Activated CD4-positive, alpha-beta T cell treated with anti-CD3 and anti-CD28 coated beads for 24 hours (primary cell): ENCODE measurements at regions not wholly inside any gene's neighbourhood (a gene's known extent, or its start where the extent isn't known, plus 50 kb on each side); places are given as distances from the start of the nearest gene placed in this dataset.
"Not testable (repeated sequence)": the region's sequence is repeated elsewhere in the genome, so short reads cannot be mapped to it uniquely, and the experiment has no call there.

Experiments used
- DNase-seq, 2 donors: peaks; one replicate each; pipeline ENCODE4 v3.0.0-alpha.2; 2020; ENCODE audit warnings: low read depth in 2 of 2

GRCh38 chr16:31581065-31581464, 53.4 kb downstream of the AHSP start:
- not testable (repeated sequence) for DNase-seq

DNA sequence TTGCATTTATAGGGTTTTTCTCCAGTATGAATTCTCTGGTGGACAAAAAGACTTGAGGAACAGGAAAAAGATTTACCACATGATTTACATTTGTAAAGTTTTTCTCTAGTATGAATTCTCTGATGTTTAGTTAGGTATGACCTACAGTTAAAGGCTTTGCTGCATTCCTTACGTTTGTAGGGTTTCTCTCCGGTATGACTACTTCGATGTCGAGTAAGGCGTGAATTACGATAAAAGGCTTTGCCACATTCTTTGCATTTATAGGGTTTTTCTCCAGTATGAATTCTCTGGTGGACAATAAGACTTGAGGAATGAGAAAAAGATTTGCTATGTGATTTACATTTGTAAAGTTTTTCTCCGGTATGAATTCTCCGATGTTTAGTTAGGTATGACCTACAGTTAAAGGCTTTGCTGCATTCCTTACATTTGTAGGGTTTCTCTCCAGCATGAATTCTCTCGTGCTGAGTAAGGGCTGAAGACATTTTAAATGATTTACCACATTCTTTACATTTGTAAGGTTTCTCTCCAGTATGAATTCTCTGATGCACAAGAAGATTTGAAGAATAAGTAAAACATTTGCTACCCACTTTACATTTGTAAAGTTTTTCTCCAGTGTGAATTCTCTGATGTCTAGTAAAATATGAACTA, 74.2 kb downstream of the AHSP start:
- DNase-seq: not testable (repeated sequence)

DNA sequence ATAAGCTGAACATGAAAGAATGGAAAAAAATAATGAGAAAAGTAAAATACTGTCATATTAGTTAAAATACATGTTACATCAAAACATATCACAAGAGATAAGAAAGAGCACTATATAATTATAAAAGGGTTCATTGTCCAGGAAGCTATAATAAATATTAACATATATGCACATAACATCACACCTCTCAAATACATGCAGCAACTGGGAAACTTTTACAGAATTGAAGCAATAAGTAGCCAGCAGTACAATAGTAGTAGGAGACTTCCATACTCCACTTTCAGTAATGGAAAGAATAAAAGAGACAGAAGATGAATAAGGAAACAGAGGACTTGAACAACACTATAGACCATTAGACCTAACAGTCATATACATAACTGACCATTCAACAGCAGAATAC, 90.4 kb downstream of the AHSP start:
- no peak for DNase-seq

- DNase-seq: no peak
Measured at GRCh38 chr16:31636433-31636832, 108.7 kb downstream of the AHSP start.

- DNase-seq: no peak
Measured at GRCh38 chr16:31641279-31641678, 113.6 kb downstream of the AHSP start.

- not testable (repeated sequence) for DNase-seq
Measured at GRCh38 chr16:31655674-31656073, 128.0 kb downstream of the AHSP start.

DNA sequence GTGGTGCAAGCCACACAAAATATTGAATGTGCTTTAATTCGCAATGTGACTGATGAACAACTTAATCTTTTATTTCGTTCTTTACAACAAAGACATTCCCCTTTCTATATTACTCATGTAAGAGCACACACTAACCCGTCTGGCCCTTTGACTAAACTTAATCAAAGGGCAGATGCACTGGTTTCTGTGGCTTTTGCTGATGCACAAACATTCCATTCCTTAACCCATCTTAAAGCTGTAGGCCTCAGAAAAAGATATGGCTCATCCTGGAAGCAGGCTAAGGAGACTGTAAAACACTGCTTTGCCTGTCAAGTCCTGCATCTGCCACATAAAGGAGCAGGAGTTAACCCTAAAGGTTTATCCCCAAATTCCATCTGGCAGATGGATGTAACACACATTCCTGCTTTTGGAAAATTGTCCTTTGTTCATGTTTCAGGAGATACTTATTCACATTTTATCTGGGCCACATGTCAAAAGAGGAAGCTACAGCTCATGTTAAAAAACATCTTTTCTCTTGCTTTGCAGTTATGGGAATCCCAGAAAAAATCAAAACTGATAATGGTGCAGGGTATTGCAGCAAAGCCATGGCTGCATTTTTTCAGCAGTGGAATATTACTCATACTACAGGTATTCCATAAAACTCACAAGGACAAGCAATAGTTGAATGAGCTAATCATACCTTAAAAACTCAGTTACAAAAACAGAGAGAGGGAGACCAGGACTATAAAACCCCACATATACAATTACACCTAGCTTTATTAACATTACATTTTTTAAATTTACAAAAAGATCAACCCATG, 137.2 kb downstream of the AHSP start:
- no peak for DNase-seq

GRCh38 chr16:31674686-31675085, 147.0 kb downstream of the AHSP start:
- DNase-seq: no peak

DNA sequence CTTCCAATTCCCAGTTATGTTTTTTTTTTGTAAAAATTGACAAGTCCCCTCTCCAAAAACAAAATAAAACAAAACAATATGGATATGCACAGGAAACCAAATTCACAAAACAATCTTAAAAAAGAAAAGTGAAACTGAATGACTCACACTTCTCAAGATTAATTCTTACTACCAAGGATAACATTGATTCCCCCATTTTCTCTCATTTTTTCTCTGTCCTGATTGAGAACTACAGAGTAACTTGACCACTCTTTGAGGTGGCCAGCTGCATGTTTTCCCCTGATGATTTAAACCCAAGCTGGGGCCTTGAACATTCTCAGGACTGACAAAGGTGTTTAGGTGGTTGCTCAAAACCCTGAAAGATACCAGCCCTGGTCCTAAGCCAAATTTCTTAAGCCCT, 149.0 kb downstream of the AHSP start:
- DNase-seq: no peak

- DNase-seq: no peak
Measured at GRCh38 chr16:31678649-31679325, 151.1 kb downstream of the AHSP start.

GRCh38 chr16:31689331-31689730, 161.6 kb downstream of the AHSP start:
- not testable (repeated sequence) for DNase-seq

- DNase-seq: not testable (repeated sequence)
Measured at GRCh38 chr16:31692338-31692737, 164.6 kb downstream of the AHSP start.

GRCh38 chr16:31693733-31694132, 166.0 kb downstream of the AHSP start:
- no peak for DNase-seq

GRCh38 chr16:31694461-31694860, 166.8 kb downstream of the AHSP start:
- no peak for DNase-seq

DNA sequence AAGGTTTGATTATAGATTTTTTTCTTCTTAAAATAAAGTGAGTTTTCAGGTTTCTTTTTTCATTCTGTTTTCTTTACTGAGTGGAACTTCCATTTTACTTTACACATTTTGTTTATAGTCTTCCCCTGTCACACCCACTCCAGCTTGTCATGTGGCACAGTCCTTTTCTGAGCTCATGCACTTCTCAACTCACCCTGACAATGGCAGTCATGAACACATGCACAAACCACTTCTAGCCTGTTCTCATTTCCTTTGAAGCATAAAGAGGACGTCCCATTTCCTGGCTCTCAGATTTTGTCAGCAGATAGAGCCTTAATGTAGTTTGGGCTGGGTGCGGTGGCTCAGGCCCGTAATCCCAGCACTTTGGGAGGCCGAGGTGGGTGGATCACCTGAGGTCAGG, 168.0 kb downstream of the AHSP start:
- no peak for DNase-seq

DNA sequence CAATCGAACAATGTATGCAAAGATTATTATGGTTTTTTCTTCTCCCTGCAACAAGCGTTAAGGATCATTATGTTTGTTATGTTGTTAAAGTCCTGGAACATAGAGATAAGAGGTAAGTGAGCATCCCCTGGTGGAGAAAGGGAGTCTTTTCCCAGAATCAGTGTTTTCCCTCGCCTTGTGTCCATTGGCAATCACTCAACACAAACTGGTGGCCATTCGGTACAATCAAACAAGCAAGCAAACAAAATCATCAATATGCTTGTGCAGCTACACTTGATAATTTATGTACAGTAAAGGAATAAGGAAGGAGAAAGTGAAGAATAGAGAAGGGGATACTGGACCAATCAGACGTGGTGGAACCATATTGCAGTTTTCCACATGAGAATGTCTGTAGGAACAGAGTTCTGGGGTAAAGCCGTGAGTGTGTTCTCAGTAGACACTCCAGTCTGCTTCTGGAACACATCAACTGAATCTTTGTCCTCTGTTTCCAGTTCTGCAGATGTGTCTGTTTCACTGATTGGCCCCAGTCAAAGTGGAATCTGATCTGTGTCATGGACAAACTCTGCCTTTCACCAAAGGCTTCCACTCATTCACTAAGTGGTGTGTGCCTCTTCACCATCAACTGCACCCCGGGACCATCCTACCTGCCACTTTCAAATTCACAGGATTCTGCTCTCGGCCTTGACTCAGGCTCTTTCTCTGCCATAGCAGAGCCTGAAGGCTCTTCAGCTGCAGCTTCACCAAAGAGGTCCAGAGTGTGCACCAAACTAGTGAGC, 169.5 kb downstream of the AHSP start:
- no peak for DNase-seq

DNA sequence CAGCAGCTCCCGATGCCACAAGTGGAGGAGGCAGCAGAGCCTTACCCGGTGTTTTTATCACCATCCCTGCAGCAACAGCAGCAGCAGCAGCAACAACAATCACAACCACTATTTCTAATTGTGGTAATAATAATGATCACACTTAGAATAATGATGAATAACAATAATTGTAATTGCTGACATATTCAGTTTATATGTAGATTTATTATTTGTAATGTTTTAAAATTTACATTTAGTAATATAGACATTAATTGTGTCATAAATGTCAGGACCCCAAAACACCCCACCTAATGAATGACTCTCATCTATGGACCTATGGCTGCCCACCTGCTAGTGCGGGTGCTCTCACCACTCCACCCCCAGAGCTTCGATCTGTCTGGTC, 170.0 kb downstream of the AHSP start:
- no peak for DNase-seq

DNA sequence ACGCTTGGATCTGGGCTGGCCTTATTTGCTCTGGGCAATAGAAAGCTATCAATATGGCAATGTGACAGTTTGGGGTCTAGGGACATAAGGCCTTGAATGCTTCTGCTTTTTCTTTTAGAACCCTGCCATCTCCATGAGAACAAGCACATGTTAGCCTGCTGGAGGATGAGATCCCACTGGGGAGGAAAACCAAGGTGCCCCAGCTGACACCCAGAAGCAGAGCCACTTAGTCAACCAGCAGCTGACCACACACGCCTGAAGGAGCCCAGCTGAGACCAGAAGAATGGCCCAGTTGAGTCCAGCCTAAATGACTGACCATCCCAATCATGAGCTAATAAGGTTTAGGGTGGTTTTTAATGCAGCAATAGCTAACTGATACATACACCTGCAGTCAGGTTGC, 171.2 kb downstream of the AHSP start:
- no peak for DNase-seq

DNA sequence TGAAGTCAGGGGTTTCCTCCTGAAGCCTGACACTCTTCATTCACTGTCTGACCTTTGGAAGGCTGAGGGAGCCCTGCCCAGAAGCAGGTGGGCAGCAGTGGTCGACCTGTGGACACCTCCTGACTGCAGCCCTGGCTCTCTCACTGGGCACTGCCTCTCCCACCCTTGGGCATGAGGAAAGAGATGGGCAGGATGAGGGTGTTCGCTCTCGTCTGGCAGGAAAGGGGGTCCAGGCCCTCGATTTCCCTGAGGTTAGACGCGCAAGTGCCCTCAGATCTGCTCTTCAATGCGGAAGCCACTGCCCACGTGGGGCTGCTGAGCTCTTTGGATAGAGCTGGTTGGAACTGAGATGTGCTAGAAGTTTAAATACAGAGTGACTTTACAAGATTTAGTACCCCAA, 171.9 kb downstream of the AHSP start:
- DNase-seq: no peak

GRCh38 chr16:31700200-31700529, 172.5 kb downstream of the AHSP start:
- DNase-seq: no peak

DNA sequence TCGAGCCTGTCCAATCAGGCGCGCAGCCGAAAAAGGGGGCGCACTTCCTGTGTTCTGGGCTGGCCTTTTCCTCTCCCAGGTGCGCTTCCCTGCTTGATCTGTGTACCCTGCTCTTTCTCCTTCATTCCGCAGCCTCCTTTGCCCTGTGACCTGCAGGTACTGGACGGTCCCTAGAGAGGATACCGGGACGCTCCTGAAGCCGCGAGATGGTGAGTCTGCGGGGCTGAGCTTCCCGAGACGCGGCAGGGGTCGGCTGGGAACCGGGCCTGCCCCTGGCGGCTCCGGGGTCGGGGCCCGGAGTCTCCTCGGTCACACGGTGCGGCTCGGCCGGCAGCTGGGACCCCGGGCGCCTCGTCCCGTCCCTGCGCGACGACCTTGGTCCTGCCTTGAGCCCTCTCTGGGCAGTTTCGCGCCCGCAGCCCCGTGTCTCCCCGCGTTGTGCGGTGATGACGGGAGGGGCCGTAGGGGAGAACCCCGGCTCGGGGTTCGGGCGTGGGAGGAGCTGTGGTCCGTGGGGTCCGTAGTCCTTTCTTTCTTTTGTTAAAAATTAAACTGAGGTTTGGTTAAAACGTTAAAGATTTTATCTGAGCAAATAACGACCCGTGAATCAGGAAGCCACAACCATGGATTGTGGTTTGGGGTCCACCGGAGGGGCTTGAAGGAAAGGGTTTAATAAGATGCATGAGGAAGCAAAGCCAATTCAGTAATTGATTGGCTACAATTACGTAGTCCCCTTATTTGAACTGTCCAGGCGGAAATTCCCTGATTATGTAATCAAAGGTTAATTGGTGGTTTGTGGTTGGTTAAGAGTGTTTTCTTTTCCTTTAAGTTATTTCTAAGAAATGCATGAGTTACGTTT, 172.8 kb upstream of the ZNF267 start:
- DNase-seq: peak; percentile 79 to 83
